ENCODE measurements at regions not wholly inside any gene's neighbourhood (a gene's known extent, or its start where the extent isn't known, plus 50 kb on each side); places are given as distances from the start of the nearest gene placed in this dataset.
"Not testable (repeated sequence)": the region's sequence is repeated elsewhere in the genome, so short reads cannot be mapped to it uniquely, and the experiment has no call there.

DNA sequence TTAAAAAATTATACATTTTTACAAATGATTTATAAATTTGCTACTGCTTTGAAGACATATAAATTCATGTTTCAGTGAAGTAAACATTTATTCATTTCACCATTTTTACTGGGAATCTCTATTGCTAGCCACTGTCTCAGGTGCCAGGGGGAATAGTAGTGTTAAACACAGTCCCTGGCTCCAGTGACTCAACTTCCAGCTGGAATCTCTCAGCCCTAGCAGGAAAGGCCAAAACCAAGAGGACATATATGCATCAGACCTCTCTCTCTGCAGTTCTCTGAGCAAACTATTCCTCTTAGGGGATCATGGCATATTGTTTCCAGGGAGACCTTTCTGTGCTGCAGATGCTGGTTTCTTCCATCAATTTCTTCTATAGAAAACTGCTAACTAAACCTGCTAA, 1009.0 kb upstream of the LCORL start:
- no peak for DNase-seq (ENCODE audit: low read depth)

DNA sequence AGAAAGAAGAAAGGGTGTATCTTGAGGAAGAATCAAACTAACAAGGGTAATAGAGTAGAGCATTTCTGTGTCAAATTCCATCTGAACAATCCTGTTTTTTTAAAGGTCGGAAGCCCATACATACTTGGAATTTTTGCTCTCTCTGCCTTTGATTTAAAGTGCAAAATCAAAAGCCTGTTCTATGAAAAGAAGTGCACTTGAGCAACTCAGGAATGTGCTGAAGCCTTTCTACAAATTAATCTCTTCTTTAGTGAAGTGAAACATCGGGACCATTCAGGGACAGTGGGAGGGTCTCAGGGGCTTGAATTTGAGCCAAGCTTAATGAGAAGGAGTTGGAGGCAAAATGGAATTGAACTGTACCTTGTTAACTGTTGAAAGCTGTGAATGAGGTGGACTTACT, 1008.5 kb upstream of the LCORL start:
- DNase-seq (ENCODE audit: low read depth), result no peak

DNA sequence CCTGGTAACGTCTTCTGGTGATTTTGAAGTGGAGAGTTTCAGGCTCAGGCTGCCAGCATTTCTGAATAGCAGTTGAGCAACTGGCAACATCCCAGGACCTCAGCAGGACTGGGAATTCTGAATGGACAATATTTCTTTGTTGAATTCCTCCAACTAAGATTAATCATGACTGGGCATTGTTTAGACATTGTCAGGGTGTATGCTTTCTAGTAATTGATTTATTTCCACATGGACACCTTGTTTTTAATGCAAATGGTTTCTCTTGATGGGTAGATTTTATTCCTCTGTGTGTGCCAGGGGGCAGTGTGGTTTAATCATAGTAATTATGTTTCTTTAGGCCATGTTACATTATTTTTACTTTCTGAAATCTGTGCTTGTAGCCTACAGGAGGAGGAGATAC, 1004.7 kb upstream of the LCORL start:
- DNase-seq (ENCODE audit: low read depth), result no peak

DNA sequence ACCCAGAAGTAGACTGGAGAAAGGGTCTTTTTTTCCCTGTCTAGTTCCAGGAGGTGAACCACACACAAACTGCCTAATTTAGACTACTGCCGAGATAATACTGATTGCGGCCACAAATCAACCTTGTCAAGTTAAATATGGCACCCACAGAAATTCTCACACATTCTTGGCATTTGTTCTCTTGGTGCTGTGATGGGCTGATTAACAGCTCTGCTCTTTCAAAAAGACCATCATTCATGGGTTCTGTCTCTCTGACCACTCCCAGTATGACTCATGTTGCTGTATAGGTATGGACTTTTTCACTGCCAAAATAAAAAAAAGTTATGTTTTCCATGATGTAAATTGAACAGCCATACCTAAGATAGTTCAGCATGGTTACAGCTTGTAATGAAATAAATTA, 1003.5 kb upstream of the LCORL start:
- DNase-seq (ENCODE audit: low read depth), result no peak

DNA sequence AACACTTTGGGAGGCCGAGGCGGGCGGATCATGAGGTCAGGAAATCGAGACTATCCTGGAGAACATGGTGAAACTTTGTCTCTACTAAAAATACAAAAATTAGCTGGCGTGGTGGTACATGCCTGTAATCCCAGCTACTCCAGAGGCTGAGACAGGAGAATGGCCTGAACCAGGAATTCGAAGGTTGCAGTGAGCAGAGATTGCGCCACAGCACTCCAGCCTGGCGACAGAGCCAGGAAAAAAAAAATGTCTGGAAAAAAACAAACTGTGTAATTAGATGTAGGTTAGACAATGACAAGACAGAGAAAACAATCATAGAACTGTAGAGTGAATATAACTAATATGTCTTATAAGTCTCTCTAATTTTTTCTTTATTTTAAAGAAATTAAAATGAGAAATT, 1002.5 kb upstream of the LCORL start:
- no peak for DNase-seq (ENCODE audit: low read depth)

DNA sequence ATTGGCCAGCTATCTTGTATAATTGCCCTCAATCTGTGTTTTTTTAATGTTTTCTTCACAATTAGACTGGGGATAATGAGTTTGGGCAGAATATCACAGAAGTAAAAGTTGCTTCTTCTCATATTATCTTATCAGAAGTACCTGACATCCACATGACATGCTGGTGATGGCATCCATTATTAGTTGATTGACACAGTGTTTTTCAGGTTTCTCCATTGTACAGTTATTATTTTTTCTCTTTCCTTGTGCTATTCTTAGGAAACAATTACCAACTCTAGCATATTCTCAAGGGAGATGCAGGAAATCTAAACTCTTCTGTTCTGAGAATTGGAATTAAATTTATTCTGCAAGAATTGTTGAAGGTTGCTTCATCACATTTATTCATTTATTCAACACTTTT, 1000.1 kb upstream of the LCORL start:
- no peak for DNase-seq (ENCODE audit: low read depth)

DNA sequence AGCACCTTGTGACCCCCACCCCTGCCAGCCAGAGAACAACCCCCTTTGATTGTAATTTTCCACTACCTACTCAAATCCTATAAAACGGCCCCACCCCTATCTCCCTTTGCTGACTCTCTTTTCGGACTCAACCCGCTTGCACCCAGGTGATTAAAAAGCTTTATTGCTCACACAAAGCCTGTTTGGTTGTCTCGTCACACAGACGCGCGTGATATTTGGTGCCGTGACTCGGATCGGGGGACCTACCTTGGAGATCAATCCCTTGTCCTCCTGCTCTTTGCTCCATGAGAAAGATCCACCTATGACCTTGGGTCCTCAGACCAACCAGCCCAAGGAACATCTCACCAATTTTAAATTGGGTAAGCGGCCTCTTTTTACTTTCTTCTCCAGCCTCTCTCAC, 995.0 kb upstream of the LCORL start:
- DNase-seq (ENCODE audit: low read depth), result not testable (repeated sequence)

DNA sequence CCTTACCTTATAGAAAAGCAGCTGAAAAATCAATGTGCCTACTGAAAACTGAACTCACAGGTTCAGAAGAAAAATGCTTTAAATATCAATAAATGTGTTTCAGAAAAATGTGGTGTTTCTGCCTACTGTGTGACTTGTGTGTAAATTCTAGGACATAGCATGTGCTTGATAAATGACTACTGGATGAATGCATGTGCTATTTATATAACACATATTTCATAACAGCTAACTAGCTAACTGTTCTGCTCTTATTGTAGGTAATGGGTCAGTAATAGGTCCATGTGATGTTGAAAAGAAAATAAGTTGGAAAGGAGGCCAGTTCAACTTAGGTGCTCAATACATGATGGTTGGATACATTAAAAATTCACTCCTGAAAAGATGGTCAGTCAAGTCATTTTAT, 993.0 kb upstream of the LCORL start:
- no peak for DNase-seq (ENCODE audit: low read depth)

DNA sequence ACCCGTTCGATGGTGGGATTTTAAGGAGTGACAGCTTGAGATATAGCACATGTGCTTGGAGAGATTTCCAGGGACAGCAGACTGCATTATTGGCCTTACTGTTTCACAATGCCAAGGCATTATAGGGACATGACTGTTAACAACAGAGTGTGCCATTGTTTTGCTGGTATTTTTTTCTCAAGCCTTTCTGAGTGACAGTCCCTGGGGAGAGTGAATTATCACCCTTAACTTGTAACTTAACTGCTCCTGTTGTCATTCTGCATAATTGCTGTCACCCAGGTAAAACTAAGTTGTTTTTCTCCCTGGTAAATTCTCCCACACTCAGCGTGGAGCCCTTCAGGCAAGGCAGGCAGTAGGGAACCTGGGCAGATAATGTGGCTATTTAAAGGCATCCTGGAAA, 989.2 kb upstream of the LCORL start:
- DNase-seq (ENCODE audit: low read depth), result no peak

DNA sequence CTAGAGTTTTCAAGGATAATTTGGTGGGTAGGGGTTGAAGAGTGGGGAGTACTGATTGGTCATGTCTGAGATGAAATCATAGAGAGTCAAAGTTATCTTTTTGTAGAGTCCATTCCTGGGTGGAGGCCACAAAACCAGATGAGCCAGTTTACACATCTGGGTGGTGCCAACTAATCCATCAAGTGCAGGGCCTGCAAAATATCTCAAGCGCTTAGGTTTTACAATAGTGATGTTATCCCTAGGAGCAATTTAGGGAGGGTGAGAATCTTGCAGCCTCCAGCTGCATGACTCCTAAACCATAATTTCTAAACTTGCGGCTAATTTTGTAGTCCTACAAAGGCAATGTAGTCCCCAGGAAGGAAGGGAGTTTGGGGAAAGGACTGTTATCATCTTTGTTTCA, 988.3 kb upstream of the LCORL start:
- no peak for DNase-seq (ENCODE audit: low read depth)

DNA sequence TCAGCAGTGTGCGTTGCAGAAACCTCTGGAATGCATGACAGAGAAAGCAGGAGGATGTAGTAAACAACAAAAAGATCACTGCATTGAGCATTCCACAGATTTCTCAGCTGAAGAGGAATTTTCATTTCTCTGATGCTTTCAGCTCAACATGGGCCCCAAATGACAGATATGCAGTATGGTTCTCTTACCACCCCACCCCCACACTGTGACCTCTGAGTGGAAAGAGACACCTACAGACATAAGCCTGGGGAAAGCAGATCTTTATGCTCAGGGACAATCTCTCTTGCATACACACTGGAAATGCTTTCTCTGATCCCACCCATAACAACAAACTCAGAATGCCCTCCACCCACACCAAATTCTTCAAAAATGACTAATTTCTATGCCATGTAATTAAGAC, 983.7 kb upstream of the LCORL start:
- DNase-seq (ENCODE audit: low read depth), result no peak

DNA sequence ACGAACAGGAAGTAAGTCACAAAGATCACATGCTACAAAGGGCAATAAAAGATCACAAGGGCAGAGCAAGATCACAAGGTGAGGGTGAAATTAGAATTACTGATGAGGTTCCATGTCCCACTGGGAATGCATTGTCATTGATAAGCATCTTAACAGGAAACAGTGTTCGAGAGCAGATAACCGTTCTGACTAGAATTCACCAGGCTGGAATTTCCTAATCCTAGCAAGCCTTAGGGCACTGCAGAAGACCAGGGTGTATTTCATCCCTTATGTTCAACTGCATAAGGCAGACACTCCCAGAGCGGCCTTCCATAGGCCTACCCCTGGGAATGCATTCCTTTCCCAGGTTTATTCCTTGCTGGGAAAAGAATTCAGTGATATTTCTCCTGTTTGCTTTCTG, 980.6 kb upstream of the LCORL start:
- DNase-seq (ENCODE audit: low read depth), result no peak

DNA sequence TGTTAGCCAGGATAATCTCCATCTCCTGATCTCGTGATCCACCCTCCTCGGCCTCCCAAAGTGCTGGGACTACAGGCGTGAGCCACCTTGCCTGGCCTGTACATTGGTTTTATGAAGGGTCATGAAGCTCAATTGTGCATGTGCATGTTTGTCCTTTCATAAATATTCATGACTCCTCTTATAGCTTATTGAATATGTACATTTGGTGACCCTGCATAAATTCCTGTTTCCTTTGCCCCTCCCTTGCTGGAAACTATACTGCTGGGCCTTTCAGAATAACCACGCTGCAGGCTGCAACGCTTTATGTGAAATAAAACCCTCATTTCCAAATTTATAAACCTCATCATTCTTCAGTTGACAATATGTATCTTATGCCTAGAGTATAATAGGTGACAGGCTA, 978.0 kb upstream of the LCORL start:
- no peak for DNase-seq (ENCODE audit: low read depth)

DNA sequence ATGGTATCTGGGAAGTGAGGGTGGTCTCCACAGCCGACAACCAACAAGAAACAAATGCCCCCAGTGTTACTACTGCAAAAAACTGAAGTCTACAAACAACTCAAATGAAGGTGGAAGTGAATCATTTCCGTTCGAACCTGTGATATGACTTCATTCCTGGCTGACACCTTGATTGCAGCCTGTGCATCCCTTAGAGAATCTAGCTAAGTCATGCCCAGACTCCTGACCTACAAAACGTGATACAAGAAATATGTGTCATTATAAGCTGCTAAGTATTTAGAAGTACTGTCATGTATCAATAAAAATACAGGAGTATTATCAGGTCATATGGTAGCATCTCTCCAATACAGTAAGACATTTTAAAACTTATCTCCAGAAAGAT, 959.7 kb upstream of the LCORL start:
- DNase-seq (ENCODE audit: low read depth), result no peak

DNA sequence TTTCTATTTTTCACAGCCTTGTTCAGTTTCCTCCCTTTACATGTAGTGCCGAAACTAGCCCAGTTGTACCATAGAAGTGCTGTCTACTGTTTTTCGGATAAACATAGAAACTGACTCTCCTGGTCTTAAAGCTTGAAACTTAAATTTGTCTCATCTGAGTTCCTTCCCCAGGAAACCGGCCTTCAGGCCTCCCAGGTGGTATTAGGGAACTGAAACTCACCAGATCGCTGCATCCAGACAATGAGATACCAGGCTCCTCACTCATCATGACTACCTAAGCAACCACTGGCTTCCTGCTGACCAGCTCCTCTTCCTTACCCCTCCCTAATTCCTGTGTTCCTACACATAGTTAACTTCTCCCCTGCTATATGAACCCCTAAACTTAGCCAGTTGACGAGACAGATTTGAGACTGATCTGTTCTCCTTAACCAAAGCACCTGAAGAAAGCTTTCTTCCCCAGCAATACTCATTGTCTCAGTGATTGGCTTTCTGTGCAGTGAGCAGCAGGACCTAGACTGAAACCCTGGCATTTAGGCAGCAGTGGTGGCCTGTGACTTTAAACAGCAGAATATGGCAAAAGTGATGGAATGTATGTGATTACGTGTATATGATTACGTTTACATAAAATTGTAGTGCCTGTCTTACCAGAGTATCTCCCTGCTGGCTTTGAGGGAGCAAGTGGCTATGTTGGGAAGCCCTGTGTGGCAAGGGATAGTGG, 959.1 kb upstream of the LCORL start:
- no peak for DNase-seq (ENCODE audit: low read depth)

DNA sequence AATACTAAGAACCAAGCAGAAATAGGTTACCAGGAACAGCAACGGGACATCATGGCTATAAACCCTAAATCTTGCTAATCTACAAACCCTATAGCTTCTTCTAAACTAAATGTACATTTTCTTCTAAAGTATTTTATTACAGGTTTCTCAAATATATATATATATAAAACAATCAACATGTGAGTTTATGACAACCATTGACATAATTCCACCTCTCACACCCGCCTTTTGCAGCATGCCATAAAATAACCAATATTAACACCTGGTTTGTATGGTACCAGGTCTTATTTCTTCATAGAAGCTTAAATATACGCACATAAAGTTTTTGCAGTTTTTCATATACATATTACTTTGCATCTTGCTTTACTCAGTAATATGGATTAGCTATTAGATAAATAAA, 955.3 kb upstream of the LCORL start:
- no peak for DNase-seq (ENCODE audit: low read depth)

DNA sequence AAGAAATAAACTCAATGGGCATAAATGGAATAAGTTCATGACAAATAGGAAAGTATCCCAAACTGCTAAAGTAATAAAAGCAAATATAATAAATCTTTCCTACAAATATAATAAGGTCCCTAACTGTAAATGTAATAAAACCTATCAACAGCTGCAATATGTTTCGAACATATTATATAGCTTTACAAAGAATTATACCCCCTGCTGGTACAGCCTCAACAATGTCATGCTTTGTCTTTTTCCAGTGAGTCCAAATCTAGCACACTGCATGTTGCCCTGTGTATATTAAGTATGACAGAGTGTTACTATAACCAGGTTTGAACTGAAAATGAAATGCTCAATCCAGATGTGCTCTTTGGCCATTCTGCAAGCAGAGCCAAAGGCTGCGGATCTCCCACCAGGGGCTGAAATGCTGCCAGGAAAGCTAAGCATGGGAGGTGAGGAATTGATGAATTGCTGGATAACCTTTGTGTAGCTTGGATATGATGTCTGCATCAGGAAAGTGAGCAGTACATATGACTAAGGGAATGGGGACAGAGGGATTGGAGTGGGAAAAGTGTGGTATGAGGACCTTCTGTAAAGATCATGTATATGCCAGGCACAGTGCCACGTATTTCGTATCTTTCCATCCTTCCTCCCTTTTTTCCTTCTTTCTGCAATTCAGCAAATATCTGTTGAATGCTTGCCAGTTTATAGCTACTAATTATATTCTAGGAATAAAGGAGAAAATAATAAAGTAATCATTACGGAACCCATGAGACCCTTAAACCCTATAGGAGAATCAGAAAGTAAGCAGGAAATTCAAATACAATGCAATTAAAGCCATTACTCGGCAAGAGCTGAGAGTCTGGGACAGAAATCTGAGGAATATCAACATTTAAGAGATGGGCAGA, 954.6 kb upstream of the LCORL start:
- DNase-seq (ENCODE audit: low read depth), result no peak

DNA sequence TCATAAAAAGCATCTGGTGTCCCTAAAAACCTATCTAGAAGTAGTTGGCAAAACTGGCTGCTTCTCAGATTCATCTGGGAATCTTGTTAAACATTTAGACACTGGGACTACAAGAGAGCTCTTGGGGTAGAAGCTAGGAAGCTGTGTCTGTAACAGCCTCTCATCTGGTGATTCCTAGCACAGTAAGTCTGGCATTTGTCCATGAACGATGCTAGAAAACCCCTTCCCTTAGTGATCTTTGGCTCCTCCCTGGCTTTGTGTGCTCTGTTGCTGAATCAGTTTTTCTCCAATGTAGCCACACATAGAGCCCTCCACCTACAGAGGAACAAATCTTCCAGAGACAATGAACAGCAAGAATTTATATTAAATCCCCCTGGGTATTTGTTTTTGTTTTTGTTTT, 951.7 kb upstream of the LCORL start:
- no peak for DNase-seq (ENCODE audit: low read depth)

DNA sequence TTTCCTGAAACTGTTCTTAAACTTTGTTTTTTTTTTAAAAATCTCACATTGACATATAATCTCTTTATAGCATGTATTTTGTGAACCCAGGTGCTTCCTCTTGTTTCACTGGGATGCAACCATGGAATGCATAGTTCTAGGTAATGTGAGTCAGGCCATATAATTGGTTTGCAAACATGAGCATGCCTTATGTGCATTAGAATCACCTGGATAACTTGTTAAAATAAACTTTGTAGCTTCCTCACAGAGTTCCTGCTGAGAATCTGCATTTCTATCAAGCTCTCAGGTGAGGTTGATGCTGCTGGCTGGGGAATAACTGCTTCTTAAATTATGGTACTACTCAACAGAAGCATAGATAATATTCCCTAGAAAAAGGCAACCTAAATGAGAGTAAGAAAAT, 940.3 kb upstream of the LCORL start:
- no peak for DNase-seq (ENCODE audit: low read depth)

DNA sequence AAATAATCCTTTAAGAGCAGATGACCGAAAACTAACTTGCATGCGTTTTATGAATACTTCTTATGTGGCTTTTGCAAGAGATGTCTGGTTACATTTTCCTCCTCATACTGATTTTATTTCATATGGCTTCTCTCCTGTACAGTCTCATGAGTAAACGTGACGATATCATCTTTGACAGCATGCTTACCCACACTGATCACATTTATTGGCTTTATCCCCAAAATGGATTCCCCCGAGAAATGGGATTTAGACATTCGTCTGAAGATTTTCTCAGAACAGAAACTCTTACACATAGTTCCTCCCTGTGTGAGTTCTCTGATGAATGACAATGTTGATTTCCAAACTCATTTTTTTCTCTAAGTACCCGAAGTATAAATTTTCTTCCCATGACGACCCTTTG, 939.7 kb upstream of the LCORL start:
- DNase-seq (ENCODE audit: low read depth), result no peak

DNA sequence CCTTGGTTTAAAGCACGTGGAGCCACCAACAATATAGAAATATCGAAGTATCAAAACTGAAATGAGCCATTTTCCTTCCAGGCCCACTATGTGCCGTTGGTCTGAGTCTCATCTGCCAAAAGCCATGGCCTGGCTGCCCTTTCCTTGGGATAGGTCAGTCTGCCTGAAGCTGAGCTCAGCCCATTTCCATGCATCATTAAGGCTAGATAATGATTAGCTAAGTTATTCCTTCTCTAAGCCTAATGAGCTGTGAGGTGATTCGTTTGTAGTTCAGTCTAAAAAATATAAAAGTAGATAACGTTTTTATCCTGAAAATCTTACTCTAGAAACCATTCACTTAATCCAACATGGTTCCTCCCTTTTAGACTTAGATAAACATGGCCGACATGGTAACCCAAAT, 936.2 kb upstream of the LCORL start:
- no peak for DNase-seq (ENCODE audit: low read depth)

DNA sequence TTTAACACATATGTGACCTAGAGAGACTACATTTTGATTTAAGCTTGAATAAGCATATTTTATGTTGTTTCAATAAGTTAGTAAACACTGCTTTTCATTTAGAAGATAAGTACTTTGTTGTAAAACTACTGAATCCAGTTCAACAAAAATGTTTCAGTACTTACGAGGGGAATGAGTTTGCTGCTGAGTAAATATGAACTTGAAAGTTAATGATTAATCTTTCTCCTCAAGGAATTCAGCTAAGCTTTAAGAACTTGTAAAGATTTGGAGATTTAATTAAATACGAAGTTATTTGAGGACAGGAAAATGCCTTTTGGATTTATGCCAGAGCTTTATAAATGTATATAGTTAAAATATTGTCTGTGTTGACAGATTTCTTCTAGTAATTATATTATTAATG, 933.0 kb upstream of the LCORL start:
- no peak for DNase-seq (ENCODE audit: low read depth)

DNA sequence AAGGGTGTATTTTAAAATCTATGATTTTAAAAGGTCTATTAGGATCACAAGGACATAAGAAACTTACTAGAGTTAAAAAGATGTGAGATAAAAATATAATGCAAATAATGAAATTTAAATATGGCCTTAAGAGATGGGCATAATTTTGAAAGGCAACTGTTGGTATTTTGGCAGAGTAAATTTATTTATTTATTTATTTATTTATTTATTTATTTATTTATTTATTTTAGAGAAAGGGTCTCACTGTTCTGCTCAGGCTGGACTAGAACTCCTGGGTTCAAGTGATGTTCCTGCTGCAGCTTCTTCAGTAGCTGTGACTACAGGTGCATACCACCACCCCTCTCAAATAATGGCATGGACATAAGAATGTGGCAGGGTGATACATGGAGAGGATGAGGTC, 932.1 kb upstream of the LCORL start:
- DNase-seq (ENCODE audit: low read depth), result no peak

DNA sequence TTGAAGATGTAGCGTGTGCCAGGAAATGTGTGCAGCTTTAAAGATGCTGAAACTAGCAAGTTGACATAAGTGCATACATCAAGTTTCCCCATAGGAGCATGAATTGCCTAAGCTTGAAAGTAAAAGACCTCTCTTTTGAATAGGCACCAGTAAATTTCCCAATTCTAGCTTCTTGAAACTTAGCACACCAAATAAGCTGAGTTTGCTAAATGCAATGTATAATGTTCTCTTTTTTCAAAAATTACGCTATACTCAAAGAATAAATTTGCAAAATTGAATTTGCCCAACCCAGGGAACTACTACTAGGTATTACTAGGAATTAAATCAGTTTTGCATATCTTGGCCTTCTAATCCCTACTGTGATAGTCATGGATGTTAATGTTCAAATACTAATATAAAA, 923.9 kb upstream of the LCORL start:
- DNase-seq (ENCODE audit: low read depth), result no peak
